Endodermal cell (in vitro differentiated cells): ENCODE measurements at regions not wholly inside any gene's neighbourhood (a gene's known extent, or its start where the extent isn't known, plus 50 kb on each side); places are given as distances from the start of the nearest gene placed in this dataset.

Experiments
- DNase-seq: peaks from one replicate; pipeline ENCODE4 v3.0.0-alpha.2; 2017
- H3K27ac ChIP-seq: 2 replicates; pipeline ENCODE4 v1.5.1; 2013; ENCODE audit warnings: mild to moderate bottlenecking, low read depth, low read length, moderate library complexity
- H3K27me3 ChIP-seq: 2 replicates; pipeline ENCODE4 v1.6.1; 2013; ENCODE audit warnings: mild to moderate bottlenecking, low read length, moderate library complexity; ENCODE audit not compliant: insufficient read depth, control insufficient read depth, poor library complexity, severe bottlenecking
- H3K36me3 ChIP-seq: 2 replicates; pipeline ENCODE4 v1.7.0; 2013; ENCODE audit warnings: mild to moderate bottlenecking, low read length, moderate library complexity; ENCODE audit not compliant: control insufficient read depth, insufficient read depth
- H3K4me1 ChIP-seq: one replicate; pipeline ENCODE4 v1.7.0; 2013; ENCODE audit warnings: low read length; ENCODE audit not compliant: control insufficient read depth, insufficient read depth
- H3K4me3 ChIP-seq: 2 replicates; pipeline ENCODE4 v1.5.1; 2013; ENCODE audit warnings: mild to moderate bottlenecking, low read length, moderate library complexity
- H3K9ac ChIP-seq: 2 replicates; pipeline ENCODE4 v1.6.1; 2013; ENCODE audit warnings: mild to moderate bottlenecking, low read length, moderate library complexity; ENCODE audit not compliant: poor library complexity, severe bottlenecking; ENCODE audit errors: extremely low read depth
- H3K9me3 ChIP-seq: 2 replicates; pipeline ENCODE4 v1.6.1; 2013; ENCODE audit warnings: mild to moderate bottlenecking, low read length, moderate library complexity; ENCODE audit not compliant: control insufficient read depth
- H3K27ac Mint-ChIP-seq: 2 replicates; pipeline ENCODE4 v1.8.0; 2020; ENCODE audit warnings: mixed read lengths
- H3K27me3 Mint-ChIP-seq: 2 replicates; pipeline ENCODE4 v1.8.0; 2021; ENCODE audit warnings: mild to moderate bottlenecking, mixed read lengths; ENCODE audit not compliant: insufficient read depth
- H3K36me3 Mint-ChIP-seq: 2 replicates; pipeline ENCODE4 v1.8.0; 2020; ENCODE audit warnings: low read depth, mixed read lengths
- H3K4me1 Mint-ChIP-seq: 2 replicates; pipeline ENCODE4 v1.8.0; 2020; ENCODE audit warnings: mixed read lengths
- H3K4me3 Mint-ChIP-seq: 2 replicates; pipeline ENCODE4 v1.8.0; 2020; ENCODE audit warnings: mild to moderate bottlenecking, moderate library complexity, mixed read lengths
- H3K9me3 Mint-ChIP-seq: 2 replicates; pipeline ENCODE4 v1.8.0; 2020; ENCODE audit warnings: mild to moderate bottlenecking, mixed read lengths
- WGBS, 2 experiments: methylation state at CpG; one replicate each; pipeline versions ENCODE4 v1.1.5 to v1.1.7; 2013; ENCODE audit warnings: missing lambda C conversion rate in 2 of 2, mixed read lengths in 1 of 2; ENCODE audit not compliant: insufficient coverage in 1 of 2, insufficient read length in 1 of 2; 5-methylcytosine and 5-hydroxymethylcytosine counted together
- TF ChIP-seq, protein P1 (sequence below): fragments of 200-600 bp; sonication (generic); conservative IDR thresholded peaks from 2 replicates; pipeline ENCODE4 v1.5.0; 2021; ENCODE audit warnings: antibody characterized with exemption, mild to moderate bottlenecking

DNA sequence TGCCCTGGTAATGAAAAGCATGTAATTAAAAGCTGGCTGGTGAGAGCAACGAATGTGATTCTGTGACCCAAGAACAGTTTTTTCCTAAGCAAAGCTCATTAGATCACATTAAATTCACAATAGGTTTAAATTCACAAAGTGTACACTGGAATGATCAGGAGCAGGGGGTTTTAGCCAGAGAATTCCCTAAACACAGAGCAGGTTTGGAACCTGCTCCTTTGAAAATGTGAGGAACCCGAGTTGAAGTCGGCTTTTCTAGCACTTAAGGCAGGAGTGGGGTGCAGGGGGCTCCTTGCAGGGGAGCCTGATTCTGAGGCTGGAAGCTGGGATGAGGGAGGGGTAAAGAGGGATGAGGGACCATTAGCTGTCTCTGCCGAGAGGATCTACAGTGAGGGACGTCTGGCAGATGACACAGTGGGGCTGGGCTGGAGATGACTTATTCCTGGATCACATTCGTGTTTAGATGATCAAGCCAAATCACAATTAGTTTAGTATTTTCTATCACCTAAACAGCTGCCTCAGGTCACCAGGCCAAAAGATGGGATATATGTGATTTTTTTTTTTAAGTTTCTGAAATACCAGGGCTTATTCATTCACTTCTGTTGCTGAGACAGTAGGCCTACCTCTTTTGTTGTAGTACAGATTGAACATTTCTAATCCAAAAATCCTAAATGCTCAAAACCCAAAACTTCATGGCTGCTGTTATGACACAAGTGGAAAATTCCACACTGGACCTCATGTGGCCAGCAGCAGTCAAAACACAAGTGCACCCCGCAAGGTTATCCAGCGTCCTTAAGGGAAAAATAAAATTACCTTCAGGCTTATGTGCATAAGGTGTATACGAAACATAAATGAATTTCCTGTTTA lies 93.1 kb upstream of the HIVEP1 start:
- Histone ChIP-seq H3K9me3 (no peaks in the 10 kb centered on the region), H3K4me3 (no peak overlapping the region), H3K27me3 (no peaks in the 10 kb centered on the region), H3K9ac (no peak overlapping the region), H3K36me3 (no peaks in the 10 kb centered on the region), H3K4me1 (no peaks in the 10 kb centered on the region), H3K27ac (peak overlapping the region; percentile 93)
- WGBS, 2 experiments, result 80 to 87% methylated on average over 6 to 9 of the region's 9 CpGs
- Mint-ChIP-seq H3K9me3 (no peaks in the 10 kb centered on the region), H3K4me1 (peaks cover 14% of the 10 kb centered on the region), H3K27ac (no peak overlapping the region), H3K27me3 (no peaks in the 10 kb centered on the region), H3K36me3 (no peaks in the 10 kb centered on the region), H3K4me3 (no peak overlapping the region)
- TF ChIP-seq, protein P1, sequence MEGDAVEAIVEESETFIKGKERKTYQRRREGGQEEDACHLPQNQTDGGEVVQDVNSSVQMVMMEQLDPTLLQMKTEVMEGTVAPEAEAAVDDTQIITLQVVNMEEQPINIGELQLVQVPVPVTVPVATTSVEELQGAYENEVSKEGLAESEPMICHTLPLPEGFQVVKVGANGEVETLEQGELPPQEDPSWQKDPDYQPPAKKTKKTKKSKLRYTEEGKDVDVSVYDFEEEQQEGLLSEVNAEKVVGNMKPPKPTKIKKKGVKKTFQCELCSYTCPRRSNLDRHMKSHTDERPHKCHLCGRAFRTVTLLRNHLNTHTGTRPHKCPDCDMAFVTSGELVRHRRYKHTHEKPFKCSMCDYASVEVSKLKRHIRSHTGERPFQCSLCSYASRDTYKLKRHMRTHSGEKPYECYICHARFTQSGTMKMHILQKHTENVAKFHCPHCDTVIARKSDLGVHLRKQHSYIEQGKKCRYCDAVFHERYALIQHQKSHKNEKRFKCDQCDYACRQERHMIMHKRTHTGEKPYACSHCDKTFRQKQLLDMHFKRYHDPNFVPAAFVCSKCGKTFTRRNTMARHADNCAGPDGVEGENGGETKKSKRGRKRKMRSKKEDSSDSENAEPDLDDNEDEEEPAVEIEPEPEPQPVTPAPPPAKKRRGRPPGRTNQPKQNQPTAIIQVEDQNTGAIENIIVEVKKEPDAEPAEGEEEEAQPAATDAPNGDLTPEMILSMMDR, result no peak
- no peak for DNase-seq

DNA sequence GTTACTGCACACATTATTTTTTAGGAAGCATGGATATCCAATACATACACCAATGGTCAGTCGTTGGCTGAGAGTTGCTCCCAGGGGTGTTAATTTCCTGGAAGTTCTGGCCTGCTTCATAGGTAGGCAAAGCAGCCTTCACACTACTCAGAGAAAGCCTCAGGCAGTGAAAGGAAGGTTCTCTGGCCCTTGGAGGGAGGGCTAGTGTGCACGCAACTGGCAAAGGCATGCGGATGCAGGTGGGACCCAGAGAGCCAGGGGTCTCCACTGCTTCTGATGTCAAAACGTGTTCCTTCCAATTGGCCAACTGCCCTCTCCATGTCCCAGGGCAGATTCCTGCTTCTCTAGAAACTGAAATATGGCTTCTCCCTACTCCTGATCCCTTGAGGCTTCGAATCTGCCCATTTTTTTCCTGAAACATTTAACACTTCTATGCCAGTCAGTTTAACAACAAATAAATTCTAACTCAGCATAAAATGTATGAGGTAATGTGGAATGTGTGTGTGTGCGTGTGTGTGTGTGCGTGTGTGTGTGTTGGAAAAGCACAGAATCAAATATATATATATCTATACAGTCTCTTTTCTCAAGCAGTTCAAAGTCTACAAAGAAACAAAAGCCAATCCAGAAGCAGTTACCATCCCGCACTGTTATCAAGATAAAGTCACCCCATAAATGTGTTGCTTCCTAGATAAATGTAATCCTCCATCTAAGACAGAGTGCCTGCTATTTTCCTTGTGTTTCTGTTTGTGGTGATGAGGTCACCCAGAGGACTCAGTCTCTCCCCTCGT lies 94.0 kb upstream of the HIVEP1 start:
- H3K36me3 Mint-ChIP-seq, result no peaks in the 10 kb centered on the region
- no peak for DNase-seq
- no peak overlapping the region for H3K4me3 Mint-ChIP-seq
- peak overlapping the region; percentile 93 for H3K27ac ChIP-seq
- peaks cover 14% of the 10 kb centered on the region for H3K4me1 Mint-ChIP-seq
- peaks cover 4% of the 10 kb centered on the region for H3K9me3 Mint-ChIP-seq
- H3K27me3 ChIP-seq, result no peaks in the 10 kb centered on the region
- TF ChIP-seq, protein P1, result no peak
- 87 to 89% methylated on average over 6 to 7 of the region's 9 CpGs for WGBS, 2 experiments
- peaks cover under 1% of the 10 kb centered on the region for H3K9me3 ChIP-seq
- H3K9ac ChIP-seq, result no peak overlapping the region
- H3K4me3 ChIP-seq, result no peak overlapping the region
- no peaks in the 10 kb centered on the region for H3K4me1 ChIP-seq
- no peak overlapping the region for H3K27ac Mint-ChIP-seq
- H3K36me3 ChIP-seq, result no peaks in the 10 kb centered on the region
- H3K27me3 Mint-ChIP-seq, result no peaks in the 10 kb centered on the region

DNA sequence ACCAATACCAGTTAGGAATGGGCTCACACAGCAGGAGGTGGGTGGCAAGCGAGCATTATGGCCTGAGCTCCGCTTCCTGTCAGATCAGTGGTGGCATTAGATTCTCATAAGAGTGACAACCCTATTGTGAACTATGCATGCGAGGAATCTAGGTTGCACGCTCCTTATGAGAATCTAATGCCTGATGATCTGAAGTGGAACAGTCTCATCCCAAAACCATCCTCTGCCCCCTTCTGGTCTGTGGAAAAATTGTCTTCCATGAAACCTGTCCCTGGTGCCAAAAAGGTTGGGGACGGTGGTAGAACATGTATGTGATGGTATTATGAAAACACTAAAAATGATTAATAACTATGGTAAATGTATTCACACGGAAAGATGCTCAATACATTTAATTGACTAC lies 99.7 kb upstream of the HIVEP1 start:
- no peak for DNase-seq

More for the DNA sequence above, 99.7 kb upstream of the HIVEP1 start:
- Histone ChIP-seq H3K4me3 (no peak overlapping the region), H3K4me1 (no peaks in the 10 kb centered on the region), H3K27ac (no peak overlapping the region), H3K36me3 (no peaks in the 10 kb centered on the region), H3K9ac (no peak overlapping the region), H3K9me3 (peaks cover 16% of the 10 kb centered on the region), H3K27me3 (no peaks in the 10 kb centered on the region)
- no peak overlapping the region for H3K27ac Mint-ChIP-seq
- no peak overlapping the region for H3K4me3 Mint-ChIP-seq
- H3K27me3 Mint-ChIP-seq, result no peaks in the 10 kb centered on the region
- peaks cover 3% of the 10 kb centered on the region for H3K36me3 Mint-ChIP-seq
- TF ChIP-seq, protein P1, result peak; percentile 57
- WGBS, 2 experiments, result 94 to 98% methylated on average over 4 to 5 of the region's 6 CpGs
- H3K4me1 Mint-ChIP-seq, result no peaks in the 10 kb centered on the region
- peaks cover 17% of the 10 kb centered on the region for H3K9me3 Mint-ChIP-seq
